Putamen (tissue), 1 donor: ENCODE measurements at regions not wholly inside any gene's neighbourhood (a gene's known extent, or its start where the extent isn't known, plus 50 kb on each side); places are given as distances from the start of the nearest gene placed in this dataset.
A peak's percentile ranks its signal among the peaks of the same experiment; 100 is the strongest.

ENCODE experiments used
- DNase-seq: peaks from one replicate; pipeline ENCODE4 v3.0.0-alpha.2; 2016; ENCODE audit warnings: low spot score

- no peak for DNase-seq
These were observed 175.4 kb upstream of the IGSF21 start for GRCh38 chr1:17932164-17932563.

- no peak for DNase-seq
These were observed 174.1 kb upstream of the IGSF21 start for GRCh38 chr1:17933501-17933900.

GRCh38 chr1:17933971-17934370, 173.6 kb upstream of the IGSF21 start:
- DNase-seq = no peak

GRCh38 chr1:17935230-17935629, 172.4 kb upstream of the IGSF21 start:
- DNase-seq = no peak

- DNase-seq = no peak
These were observed 166.0 kb upstream of the IGSF21 start for GRCh38 chr1:17941431-17942189.

- DNase-seq = no peak
These were observed 164.1 kb upstream of the IGSF21 start for GRCh38 chr1:17943506-17943905.

GRCh38 chr1:17944646-17945045, 163.0 kb upstream of the IGSF21 start:
- no peak for DNase-seq

GRCh38 chr1:17946434-17946833, 161.2 kb upstream of the IGSF21 start:
- DNase-seq = no peak

- DNase-seq = no peak
These were observed 159.0 kb upstream of the IGSF21 start for GRCh38 chr1:17948594-17948993.

GRCh38 chr1:17949511-17949910, 158.1 kb upstream of the IGSF21 start:
- no peak for DNase-seq

GRCh38 chr1:17950728-17951127, 156.9 kb upstream of the IGSF21 start:
- no peak for DNase-seq

GRCh38 chr1:17952506-17952905, 155.1 kb upstream of the IGSF21 start:
- no peak for DNase-seq

GRCh38 chr1:17953921-17954320, 153.7 kb upstream of the IGSF21 start:
- DNase-seq = no peak

- DNase-seq = no peak
These were observed 152.0 kb upstream of the IGSF21 start for GRCh38 chr1:17955302-17956285.

- no peak for DNase-seq
These were observed 149.9 kb upstream of the IGSF21 start for GRCh38 chr1:17957588-17958267.

GRCh38 chr1:17958704-17959103, 148.9 kb upstream of the IGSF21 start:
- DNase-seq = no peak

GRCh38 chr1:17963513-17963912, 144.1 kb upstream of the IGSF21 start:
- DNase-seq = no peak

- DNase-seq = no peak
These were observed 142.0 kb upstream of the IGSF21 start for GRCh38 chr1:17965515-17966100.

GRCh38 chr1:17966341-17966740, 141.3 kb upstream of the IGSF21 start:
- peak; percentile 57 for DNase-seq

- no peak for DNase-seq
These were observed 139.9 kb upstream of the IGSF21 start for GRCh38 chr1:17967623-17968255.

GRCh38 chr1:17970757-17971156, 136.8 kb upstream of the IGSF21 start:
- DNase-seq = no peak

GRCh38 chr1:17973694-17974093, 133.9 kb upstream of the IGSF21 start:
- no peak for DNase-seq
